Anterior cingulate cortex (tissue), 58 donors: ENCODE measurements at regions not wholly inside any gene's neighbourhood (a gene's known extent, or its start where the extent isn't known, plus 50 kb on each side); places are given as distances from the start of the nearest gene placed in this dataset.

Experiments
- DNase-seq, 58 donors: peaks; one replicate each; lab custom pipeline; 2025; lab: John Stamatoyannopoulos, UW

GRCh38 chr5:133882846-133883245 is 85.6 kb downstream of the C5orf15 start:
- no peak for DNase-seq

GRCh38 chr5:133882389-133882695 is 86.1 kb downstream of the C5orf15 start:
- no peak for DNase-seq

- no peak for DNase-seq
Measured at GRCh38 chr5:133881576-133882388, 86.6 kb downstream of the C5orf15 start.

GRCh38 chr5:133878236-133878555 is 90.2 kb downstream of the C5orf15 start:
- no peak for DNase-seq

GRCh38 chr5:133877351-133878235 is 90.8 kb downstream of the C5orf15 start:
- DNase-seq = no peak

- no peak for DNase-seq
Measured at GRCh38 chr5:133876266-133876665, 92.2 kb downstream of the C5orf15 start.

- DNase-seq = no peak
Measured at GRCh38 chr5:133875179-133875578, 93.2 kb downstream of the C5orf15 start.

- no peak for DNase-seq
Measured at GRCh38 chr5:133873449-133873848, 95.0 kb downstream of the C5orf15 start.

GRCh38 chr5:133870661-133871060 is 97.8 kb downstream of the C5orf15 start:
- peak in 3 of 58 donors; percentile 9 to 24 (median 23) for DNase-seq

- DNase-seq = peak in 40 of 58 donors; percentile 14 to 73 (median 44)
Measured at GRCh38 chr5:133869519-133870335, 98.7 kb downstream of the C5orf15 start.

GRCh38 chr5:133868946-133869518 is 99.4 kb downstream of the C5orf15 start:
- peak in 51 of 58 donors; percentile 14 to 81 (median 58) for DNase-seq

- no peak for DNase-seq
Measured at GRCh38 chr5:133867851-133868545, 100.4 kb downstream of the C5orf15 start.

GRCh38 chr5:133867341-133867740 is 101.1 kb downstream of the C5orf15 start:
- DNase-seq = no peak

GRCh38 chr5:133866903-133867245 is 101.6 kb downstream of the C5orf15 start:
- DNase-seq = no peak

GRCh38 chr5:133866160-133866902 is 102.1 kb downstream of the C5orf15 start:
- no peak for DNase-seq

GRCh38 chr5:133865113-133865512 is 103.3 kb downstream of the C5orf15 start:
- DNase-seq = no peak

GRCh38 chr5:133864711-133865110 is 103.7 kb downstream of the C5orf15 start:
- DNase-seq = no peak

- DNase-seq = no peak
Measured at GRCh38 chr5:133863857-133864585, 104.4 kb downstream of the C5orf15 start.
